IMR-90 (cell line): ENCODE measurements at regions not wholly inside any gene's neighbourhood (a gene's known extent, or its start where the extent isn't known, plus 50 kb on each side); places are given as distances from the start of the nearest gene placed in this dataset.

Experiments
- ATAC-seq: fragments of 200-7000 bp; cut with Tn5 transposase; 2 replicates; pipeline ENCODE4 v1.9.1; 2020; ENCODE audit warnings: low read depth, mild to moderate bottlenecking, moderate library complexity
- BruUV-seq: library from RNA; stranded (reverse); fragments of 400-500 nt; replicated peaks from 2 replicates; lab custom pipeline; 2021; lab: Mats Ljungman, UMichigan
- CTCF ChIA-PET: fragments of 300-600 bp; formaldehyde crosslinking; extraction: SDS; loops from one replicate; lab custom pipeline; 2021; ENCODE audit warnings: antibody characterized with exemption; lab: Yijun Ruan, JAX
- POLR2A ChIA-PET: fragments of 300-600 bp; sonication (Branson Sonifier 250); formaldehyde crosslinking; loops from one replicate; lab custom pipeline; 2022; ENCODE audit warnings: antibody characterized with exemption; ENCODE audit not compliant: unreplicated experiment; lab: Charles Lee
- DNase-seq: peaks from one replicate; pipeline ENCODE4 v3.0.0; 2013
- H2AFZ ChIP-seq: replicated peaks from 2 replicates; pipeline ENCODE3; 2013; ENCODE audit warnings: low read length, mild to moderate bottlenecking; ENCODE audit not compliant: poor library complexity
- H2AK5ac ChIP-seq: 2 replicates; pipeline ENCODE4 v1.6.1; 2013; ENCODE audit warnings: low read depth, low read length, inconsistent platforms
- H2AK9ac ChIP-seq: replicated peaks from 2 replicates; pipeline ENCODE3; 2013; ENCODE audit warnings: mild to moderate bottlenecking, low read depth, low read length, moderate library complexity; ENCODE audit not compliant: poor library complexity
- H2BK120ac ChIP-seq: 2 replicates; pipeline ENCODE4 v1.6.1; 2013; ENCODE audit warnings: low read depth, low read length, inconsistent platforms
- H2BK15ac ChIP-seq: 3 replicates; pipeline ENCODE4 v1.6.1; 2013; ENCODE audit warnings: low read depth, low read length, inconsistent platforms
- H2BK20ac ChIP-seq: 2 replicates; pipeline ENCODE4 v1.6.1; 2013; ENCODE audit warnings: low read depth, mild to moderate bottlenecking, inconsistent platforms, low read length, moderate library complexity
- H2BK5ac ChIP-seq: 2 replicates; pipeline ENCODE4 v1.6.1; 2013; ENCODE audit warnings: mild to moderate bottlenecking, low read depth, low read length, inconsistent platforms; ENCODE audit not compliant: poor library complexity, severe bottlenecking
- H3K14ac ChIP-seq: replicated peaks from 2 replicates; pipeline ENCODE4 v1.6.1; 2013; ENCODE audit warnings: low read depth, low read length, inconsistent platforms
- H3K18ac ChIP-seq: 2 replicates; pipeline ENCODE4 v1.6.1; 2013; ENCODE audit warnings: low read depth, low read length, control low read depth
- H3K23ac ChIP-seq: 2 replicates; pipeline ENCODE4 v1.6.1; 2013; ENCODE audit warnings: low read depth, low read length, inconsistent platforms
- H3K27ac ChIP-seq: 2 replicates; pipeline ENCODE4 v1.5.1; 2013; ENCODE audit warnings: mild to moderate bottlenecking, control low read depth, low read length; ENCODE audit not compliant: insufficient read depth
- H3K27me3 ChIP-seq: 2 replicates; pipeline ENCODE4 v1.6.1; 2013; ENCODE audit warnings: low read length; ENCODE audit not compliant: control insufficient read depth, insufficient read depth
- H3K36me3 ChIP-seq: 2 replicates; pipeline ENCODE4 v1.6.1; 2013; ENCODE audit warnings: low read length, mixed read lengths; ENCODE audit not compliant: control insufficient read depth, insufficient read depth
- H3K4ac ChIP-seq: 2 replicates; pipeline ENCODE4 v1.6.1; 2013; ENCODE audit warnings: low read depth, low read length, inconsistent platforms
- H3K4me1 ChIP-seq: 2 replicates; pipeline ENCODE4 v1.6.1; 2013; ENCODE audit warnings: low read length, mixed read lengths; ENCODE audit not compliant: control insufficient read depth, insufficient read depth
- H3K4me2 ChIP-seq: 2 replicates; pipeline ENCODE4 v1.6.1; 2013; ENCODE audit warnings: low read depth, mild to moderate bottlenecking, control low read depth, low read length, moderate library complexity
- H3K4me3 ChIP-seq: 2 replicates; pipeline ENCODE4 v1.5.1; 2013; ENCODE audit warnings: low read depth, mild to moderate bottlenecking, control low read depth, low read length, moderate library complexity; ENCODE audit not compliant: insufficient read depth
- H3K56ac ChIP-seq: 2 replicates; pipeline ENCODE4 v1.6.1; 2013; ENCODE audit warnings: low read length, inconsistent platforms; ENCODE audit not compliant: insufficient read depth; ENCODE audit errors: extremely low read depth
- H3K79me1 ChIP-seq, 2 experiments: 2 replicates each; pipeline ENCODE4 v1.6.1; 2013; ENCODE audit warnings: low read length in 2 of 2, inconsistent platforms in 1 of 2, low read depth in 1 of 2
- H3K9ac ChIP-seq: 2 replicates; pipeline ENCODE4 v1.6.1; 2013; ENCODE audit warnings: low read depth, low read length, control low read depth
- H3K9me1 ChIP-seq: 2 replicates; pipeline ENCODE4 v1.6.1; 2013; ENCODE audit warnings: low read length, inconsistent platforms; ENCODE audit not compliant: insufficient read depth
- H3K9me3 ChIP-seq: 2 replicates; pipeline ENCODE4 v1.6.1; 2013; ENCODE audit warnings: low read length; ENCODE audit not compliant: control insufficient read depth, insufficient read depth
- H4K20me1 ChIP-seq: 2 replicates; pipeline ENCODE4 v1.6.1; 2013; ENCODE audit warnings: low read length, inconsistent platforms; ENCODE audit not compliant: insufficient read depth
- H4K5ac ChIP-seq: 2 replicates; pipeline ENCODE4 v1.6.1; 2013; ENCODE audit warnings: mild to moderate bottlenecking, low read depth, low read length, control low read depth
- H4K8ac ChIP-seq, 2 experiments: 2 replicates each; pipeline ENCODE4 v1.6.1; 2013; ENCODE audit warnings: low read depth in 2 of 2, low read length in 2 of 2, control low read depth in 1 of 2, inconsistent platforms in 1 of 2
- H4K91ac ChIP-seq: 2 replicates; pipeline ENCODE4 v1.6.1; 2013; ENCODE audit warnings: low read depth, low read length, inconsistent platforms; ENCODE audit not compliant: insufficient read depth
- FOS ChIP-seq: fragments of 150-350 bp; IDR thresholded peaks from 2 replicates; pipeline ENCODE4 v1.6.1; 2016; ENCODE audit warnings: low read depth, low read length
- MAZ ChIP-seq: IDR thresholded peaks from 2 replicates; pipeline ENCODE4 v1.6.1; 2012; ENCODE audit warnings: low read depth, mild to moderate bottlenecking, low read length, improper control_type of control experiment, moderate library complexity, borderline replicate concordance
- POLR2A ChIP-seq: IDR thresholded peaks from 2 replicates; pipeline ENCODE4 v1.6.1; 2012; ENCODE audit warnings: mild to moderate bottlenecking, low read depth, low read length
- RAD21 ChIP-seq: IDR thresholded peaks from 2 replicates; pipeline ENCODE4 v1.6.1; 2012; ENCODE audit warnings: low read length, improper control_type of control experiment
- RCOR1 ChIP-seq: IDR thresholded peaks from 2 replicates; pipeline ENCODE4 v1.6.1; 2012; ENCODE audit warnings: mild to moderate bottlenecking, low read length, improper control_type of control experiment; ENCODE audit not compliant: insufficient replicate concordance
- SMC3 ChIP-seq: fragments of 150-350 bp; IDR thresholded peaks from 2 replicates; pipeline ENCODE4 v1.6.1; 2016; ENCODE audit warnings: low read depth, mild to moderate bottlenecking, antibody characterized with exemption, low read length, moderate library complexity
- USF2 ChIP-seq: fragments of 150-350 bp; IDR thresholded peaks from 2 replicates; pipeline ENCODE4 v1.6.1; 2017; ENCODE audit warnings: mild to moderate bottlenecking, antibody characterized with exemption, low read length, low read depth
- WGBS, 2 experiments: methylation state at CpG; one replicate each; pipeline versions ENCODE4 v1.1.5 to v1.1.7; 2013; ENCODE audit warnings: missing lambda C conversion rate in 2 of 2; ENCODE audit not compliant: insufficient read length in 1 of 2; ENCODE audit errors: extremely low coverage in 2 of 2; 5-methylcytosine and 5-hydroxymethylcytosine counted together
- dilution Hi-C: fragments of 300-500 bp; cut with HindIII; formaldehyde crosslinking; loops from one replicate; pipeline ENCODE4 v1.14.3; 2018; ENCODE audit warnings: low sequenced_read_pairs; ENCODE audit not compliant: unreplicated experiment
- in situ Hi-C: fragments of 300-500 bp; cut with MboI; formaldehyde crosslinking; loops from 3 replicates; pipeline ENCODE4 v1.14.3; 2019; ENCODE audit warnings: low sequenced_read_pairs, inconsistent platforms, mixed read lengths
- intact Hi-C: fragments of 100-400 bp; cut with micrococcal nuclease; formaldehyde crosslinking; loops from 2 replicates; pipeline ENCODE4 v1.10.0; 2022
- TF ChIP-seq, protein P1 (sequence below): conservative IDR thresholded peaks from 2 replicates; pipeline ENCODE4 v1.5.1; 2012; ENCODE audit warnings: mild to moderate bottlenecking, low read depth, low read length, improper control_type of control experiment

DNA sequence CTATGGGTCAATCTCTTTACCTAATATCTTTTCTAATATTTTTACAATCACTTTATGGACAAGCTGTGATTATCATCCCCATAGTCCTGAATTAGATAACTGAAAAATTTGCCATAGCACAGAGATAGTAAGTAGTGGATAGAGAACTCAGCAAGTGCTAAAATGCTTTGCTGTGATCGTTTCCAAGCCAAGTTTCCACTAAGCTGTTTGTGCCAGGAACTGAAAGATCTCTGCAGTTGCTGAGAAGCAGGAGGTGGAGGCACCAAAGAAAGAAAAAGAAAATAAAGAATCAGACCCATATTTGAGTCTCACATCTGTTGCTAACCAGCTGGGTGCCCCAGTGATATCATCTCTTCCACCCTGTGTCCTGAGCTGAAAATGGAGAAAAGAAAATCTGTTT is 605.6 kb upstream of the BOD1L1 start:
- Histone ChIP-seq H3K4me2 (no peak overlapping the region), H2BK5ac (no peak overlapping the region), H3K14ac (no peak overlapping the region), H4K20me1 (no peaks in the 10 kb centered on the region), H3K9me1 (no peaks in the 10 kb centered on the region), H3K36me3 (no peaks in the 10 kb centered on the region), H2AK9ac (no peak overlapping the region), H2AFZ (no peak overlapping the region), H3K4ac (no peak overlapping the region), H3K9me3 (no peaks in the 10 kb centered on the region), H3K4me3 (no peak overlapping the region), H3K27ac (no peak overlapping the region), H4K91ac (no peak overlapping the region), H4K5ac (no peak overlapping the region), H3K27me3 (no peaks in the 10 kb centered on the region; the same call in 1 of the 2 replicates), H3K23ac (no peak overlapping the region), H2BK120ac (no peak overlapping the region), H3K4me1 (no peaks in the 10 kb centered on the region), H2AK5ac (no peak overlapping the region), H3K56ac (no peak overlapping the region), H3K9ac (no peak overlapping the region), H3K18ac (no peak overlapping the region), H4K8ac (no peak overlapping the region), H3K79me1 (no peaks in the 10 kb centered on the region), H2BK20ac (no peak overlapping the region), H2BK15ac (no peak overlapping the region)
- BruUV-seq: no TSS peak
- intact Hi-C loops (no loop called here), in situ Hi-C loops (no loop called here), dilution Hi-C loops (no loop called here)
- no peak for DNase-seq
- no CpG with 5 or more reads among the region's 1 CpG for WGBS, 2 experiments
- no peak for TF ChIP-seq SMC3
- TF ChIP-seq RAD21: no peak
- no peak for TF ChIP-seq FOS
- TF ChIP-seq, protein P1, sequence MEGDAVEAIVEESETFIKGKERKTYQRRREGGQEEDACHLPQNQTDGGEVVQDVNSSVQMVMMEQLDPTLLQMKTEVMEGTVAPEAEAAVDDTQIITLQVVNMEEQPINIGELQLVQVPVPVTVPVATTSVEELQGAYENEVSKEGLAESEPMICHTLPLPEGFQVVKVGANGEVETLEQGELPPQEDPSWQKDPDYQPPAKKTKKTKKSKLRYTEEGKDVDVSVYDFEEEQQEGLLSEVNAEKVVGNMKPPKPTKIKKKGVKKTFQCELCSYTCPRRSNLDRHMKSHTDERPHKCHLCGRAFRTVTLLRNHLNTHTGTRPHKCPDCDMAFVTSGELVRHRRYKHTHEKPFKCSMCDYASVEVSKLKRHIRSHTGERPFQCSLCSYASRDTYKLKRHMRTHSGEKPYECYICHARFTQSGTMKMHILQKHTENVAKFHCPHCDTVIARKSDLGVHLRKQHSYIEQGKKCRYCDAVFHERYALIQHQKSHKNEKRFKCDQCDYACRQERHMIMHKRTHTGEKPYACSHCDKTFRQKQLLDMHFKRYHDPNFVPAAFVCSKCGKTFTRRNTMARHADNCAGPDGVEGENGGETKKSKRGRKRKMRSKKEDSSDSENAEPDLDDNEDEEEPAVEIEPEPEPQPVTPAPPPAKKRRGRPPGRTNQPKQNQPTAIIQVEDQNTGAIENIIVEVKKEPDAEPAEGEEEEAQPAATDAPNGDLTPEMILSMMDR: no peak
- TF ChIP-seq USF2: no peak
- TF ChIP-seq RCOR1: no peak
- TF ChIP-seq MAZ: no peak
- TF ChIP-seq POLR2A: no peak
- ATAC-seq: no peak
- ChIA-PET CTCF (no interaction called here), POLR2A (no interaction called here)
